Endothelial cell of umbilical vein (primary cell): ENCODE measurements at regions not wholly inside any gene's neighbourhood (a gene's known extent, or its start where the extent isn't known, plus 50 kb on each side); places are given as distances from the start of the nearest gene placed in this dataset.

Experiments used
- BruUV-seq: library from RNA; stranded (reverse); fragments of 400-500 nt; replicated peaks from 2 replicates; lab custom pipeline; 2021; lab: Mats Ljungman, UMichigan
- CTCF ChIA-PET: fragments of 300-600, 350-600 bp; sonication (Branson Sonifier 250); formaldehyde crosslinking; loops from one replicate; lab custom pipeline; 2021; ENCODE audit warnings: antibody characterized with exemption, inconsistent platforms; lab: Charles Lee
- POLR2A ChIA-PET: fragments of 300-600, 350-600 bp; sonication (Branson Sonifier 250); formaldehyde crosslinking; loops from one replicate; lab custom pipeline; 2021; ENCODE audit warnings: antibody characterized with exemption, inconsistent platforms; lab: Charles Lee
- DNase-seq: peaks from one replicate; pipeline ENCODE4 v3.0.0-alpha.2; 2011; ENCODE audit warnings: low read depth, low spot score
- FAIRE-seq: peaks from 2 replicates; lab custom pipeline; 2011; peaks lifted over from hg19 to GRCh38; lab: Jason Lieb, UNC
- H2AFZ ChIP-seq: 2 replicates; pipeline ENCODE4 v1.6.0; 2012; ENCODE audit warnings: low read depth, low read length, control low read depth, inconsistent platforms
- H3K27ac ChIP-seq: 2 replicates; pipeline ENCODE4 v1.5.1; 2011; ENCODE audit warnings: low read depth, mild to moderate bottlenecking, control low read depth, low read length, moderate library complexity; ENCODE audit not compliant: insufficient read depth
- H3K27me3 ChIP-seq, 2 experiments: 2 replicates each; pipeline versions ENCODE4 v1.6.0 to v1.6.1; 2011; ENCODE audit warnings: low read length in 2 of 2, mixed read lengths in 1 of 2; ENCODE audit not compliant: control insufficient read depth in 2 of 2, insufficient read depth in 2 of 2
- H3K36me3 ChIP-seq, 2 experiments: 2 replicates in 1 of 2; 3 replicates in 1 of 2; pipeline ENCODE4 v1.5.1; 2011; ENCODE audit warnings: low read length in 2 of 2, mild to moderate bottlenecking in 1 of 2, moderate library complexity in 1 of 2; ENCODE audit not compliant: control insufficient read depth in 2 of 2, insufficient read depth in 2 of 2; ENCODE audit errors: extremely low read depth in 1 of 2
- H3K4me1 ChIP-seq: 3 replicates; pipeline ENCODE4 v1.5.1; 2011; ENCODE audit warnings: mild to moderate bottlenecking, low read length; ENCODE audit not compliant: control insufficient read depth, insufficient read depth; ENCODE audit errors: extremely low read depth
- H3K4me2 ChIP-seq: 2 replicates; pipeline ENCODE4 v1.6.1; 2011; ENCODE audit warnings: low read length, control low read depth, mixed read lengths; ENCODE audit not compliant: insufficient read depth
- H3K4me3 ChIP-seq, 3 experiments: fragments of 200-600 bp in 1 of 3; sonication (generic), shearing (Covaris generic) in 1 of 3; replicated peaks in 1 of 3; 2 replicates each; pipeline ENCODE4 v1.5.1; 2011 to 2016; ENCODE audit warnings: control low read depth in 3 of 3, low read length in 3 of 3, mild to moderate bottlenecking in 2 of 3, inconsistent platforms in 1 of 3, low read depth in 1 of 3, moderate library complexity in 1 of 3; ENCODE audit not compliant: insufficient read depth in 1 of 3
- H3K79me2 ChIP-seq: 2 replicates; pipeline ENCODE4 v1.6.0; 2012; ENCODE audit warnings: low read length, inconsistent platforms; ENCODE audit not compliant: control insufficient read depth, insufficient read depth
- H3K9ac ChIP-seq: replicated peaks from 2 replicates; pipeline ENCODE3; 2011; ENCODE audit warnings: low read length, control low read depth; ENCODE audit not compliant: insufficient read depth; ENCODE audit errors: extremely low read depth
- H3K9me1 ChIP-seq: replicated peaks from 3 replicates; pipeline ENCODE4 v1.6.0; 2011; ENCODE audit warnings: mild to moderate bottlenecking, low read length; ENCODE audit not compliant: control insufficient read depth, insufficient read depth; ENCODE audit errors: extremely low read depth
- H3K9me3 ChIP-seq: replicated peaks from 2 replicates; pipeline ENCODE4 v1.5.1; 2012; ENCODE audit warnings: low read length, inconsistent platforms; ENCODE audit not compliant: control insufficient read depth, insufficient read depth
- H4K20me1 ChIP-seq: replicated peaks from 2 replicates; pipeline ENCODE3; 2011; ENCODE audit warnings: mild to moderate bottlenecking, low read length; ENCODE audit not compliant: control insufficient read depth, insufficient read depth; ENCODE audit errors: extremely low read depth
- EZH2 ChIP-seq: IDR thresholded peaks from 2 replicates; pipeline ENCODE4 v1.6.1; 2012; ENCODE audit warnings: borderline replicate concordance, low read depth, mild to moderate bottlenecking, moderate library complexity, low read length, inconsistent platforms; ENCODE audit not compliant: severe bottlenecking
- FOS ChIP-seq: IDR thresholded peaks from 2 replicates; pipeline ENCODE4 v1.6.1; 2011; ENCODE audit warnings: mild to moderate bottlenecking, low read length, moderate library complexity, borderline replicate concordance; ENCODE audit not compliant: insufficient read depth
- GATA2 ChIP-seq: IDR thresholded peaks from 2 replicates; pipeline ENCODE4 v1.7.0; 2011; ENCODE audit warnings: low read depth, mild to moderate bottlenecking, moderate library complexity, mixed read lengths, low read length; ENCODE audit not compliant: insufficient read length, insufficient read depth
- JUN ChIP-seq: IDR thresholded peaks from 2 replicates; pipeline ENCODE4 v1.6.1; 2011; ENCODE audit warnings: borderline replicate concordance, low read depth; ENCODE audit not compliant: insufficient read length, insufficient read depth
- MYC ChIP-seq: IDR thresholded peaks from one replicate; pipeline ENCODE4 v1.6.1; 2011; ENCODE audit warnings: mild to moderate bottlenecking, low read depth, low read length
- POLR2A ChIP-seq: IDR thresholded peaks from 2 replicates; pipeline ENCODE4 v1.6.1; 2012; ENCODE audit warnings: low read depth, mild to moderate bottlenecking, control low read depth, low read length
- POLR2AphosphoS5 ChIP-seq: IDR thresholded peaks from 2 replicates; pipeline ENCODE4 v1.6.1; 2012; ENCODE audit warnings: low read depth, mild to moderate bottlenecking, control low read depth, low read length, moderate library complexity; ENCODE audit not compliant: insufficient read depth
- dilution Hi-C: fragments of 300-500 bp; cut with MboI; formaldehyde crosslinking; loops from one replicate; pipeline ENCODE4 v1.15.0; 2019; ENCODE audit warnings: low sequenced_read_pairs; ENCODE audit not compliant: extremely low pct_ligation_motif_present
- intact Hi-C: fragments of 100-400 bp; cut with micrococcal nuclease; formaldehyde crosslinking; loops from one replicate; pipeline ENCODE4 v1.10.0; 2022
- TF ChIP-seq, protein P1 (sequence below), 2 donors: IDR thresholded peaks; 1 replicate in 1 of 2; 2 replicates in 1 of 2; pipeline ENCODE4 v1.5.1; 2011; ENCODE audit warnings: low read length in 2 of 2, mild to moderate bottlenecking in 2 of 2, moderate library complexity in 2 of 2, control low read depth in 1 of 2, inconsistent platforms in 1 of 2, low read depth in 1 of 2; ENCODE audit not compliant: insufficient read depth in 1 of 2; ENCODE audit errors: extremely low read depth in 1 of 2
- TF ChIP-seq, protein P2 (sequence below): IDR thresholded peaks from 2 replicates; pipeline ENCODE4 v1.6.1; 2011; ENCODE audit not compliant: insufficient read depth, insufficient read length

DNA sequence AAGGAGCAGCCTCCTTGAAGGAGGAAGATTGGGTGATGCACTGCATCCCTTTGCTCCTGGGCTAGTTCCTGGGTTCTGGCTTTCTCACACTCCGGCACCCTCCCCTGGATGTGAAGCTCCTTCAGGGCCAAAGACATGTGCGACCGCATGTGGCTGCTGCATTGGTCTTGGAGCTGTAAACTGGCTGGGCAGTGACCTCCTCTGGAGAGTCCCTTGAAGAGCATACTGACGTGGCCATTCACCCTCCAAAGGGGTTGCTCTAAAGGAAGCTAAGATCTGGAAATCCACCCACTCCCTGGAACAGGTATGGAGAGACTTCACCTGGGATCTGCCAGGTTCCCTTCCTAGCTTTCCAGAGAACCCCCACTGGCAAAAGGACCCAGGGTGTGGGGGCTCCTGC is 62.1 kb downstream of the TMEM17 start:
- no peak for DNase-seq
- FAIRE-seq, result no peak
- H3K79me2 ChIP-seq, result no peaks in the 10 kb centered on the region
- BruUV-seq, result no TSS peak
- no peak overlapping the region for H3K4me3 ChIP-seq
- intact Hi-C loops, result no loop called here
- ChIA-PET CTCF (interaction anchor here (1.5 to 2.6 kb wide), 4 partner anchors 9 to 450 kb away, joined by 4 to 13 read pairs (median 7); no protein-coding TSS in a partner anchor), POLR2A (no interaction called here)
- H3K27ac ChIP-seq, result no peak overlapping the region
- no peaks in the 10 kb centered on the region for H3K36me3 ChIP-seq
- H3K9me3 ChIP-seq, result no peaks in the 10 kb centered on the region
- H3K9me1 ChIP-seq, result no peaks in the 10 kb centered on the region
- H2AFZ ChIP-seq, result no peak overlapping the region
- H3K27me3 ChIP-seq, result peaks cover 12 to 13% of the 10 kb centered on the region in 2 experiments
- H3K4me1 ChIP-seq, result no peaks in the 10 kb centered on the region
- dilution Hi-C loops, result no loop called here
- H3K4me2 ChIP-seq, result no peak overlapping the region
- H4K20me1 ChIP-seq, result no peaks in the 10 kb centered on the region
- H3K9ac ChIP-seq, result no peak overlapping the region
- TF ChIP-seq JUN (no peak), POLR2A (no peak)
- TF ChIP-seq, protein P1, sequence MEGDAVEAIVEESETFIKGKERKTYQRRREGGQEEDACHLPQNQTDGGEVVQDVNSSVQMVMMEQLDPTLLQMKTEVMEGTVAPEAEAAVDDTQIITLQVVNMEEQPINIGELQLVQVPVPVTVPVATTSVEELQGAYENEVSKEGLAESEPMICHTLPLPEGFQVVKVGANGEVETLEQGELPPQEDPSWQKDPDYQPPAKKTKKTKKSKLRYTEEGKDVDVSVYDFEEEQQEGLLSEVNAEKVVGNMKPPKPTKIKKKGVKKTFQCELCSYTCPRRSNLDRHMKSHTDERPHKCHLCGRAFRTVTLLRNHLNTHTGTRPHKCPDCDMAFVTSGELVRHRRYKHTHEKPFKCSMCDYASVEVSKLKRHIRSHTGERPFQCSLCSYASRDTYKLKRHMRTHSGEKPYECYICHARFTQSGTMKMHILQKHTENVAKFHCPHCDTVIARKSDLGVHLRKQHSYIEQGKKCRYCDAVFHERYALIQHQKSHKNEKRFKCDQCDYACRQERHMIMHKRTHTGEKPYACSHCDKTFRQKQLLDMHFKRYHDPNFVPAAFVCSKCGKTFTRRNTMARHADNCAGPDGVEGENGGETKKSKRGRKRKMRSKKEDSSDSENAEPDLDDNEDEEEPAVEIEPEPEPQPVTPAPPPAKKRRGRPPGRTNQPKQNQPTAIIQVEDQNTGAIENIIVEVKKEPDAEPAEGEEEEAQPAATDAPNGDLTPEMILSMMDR (IDR thresholded peaks at IDR 0.05; ENCODE audit: extremely low read depth in 1 of 2, insufficient read depth in 1 of 2, low read depth in 1 of 2, low read length in 2 of 2), result no peak
- TF ChIP-seq, protein P2, sequence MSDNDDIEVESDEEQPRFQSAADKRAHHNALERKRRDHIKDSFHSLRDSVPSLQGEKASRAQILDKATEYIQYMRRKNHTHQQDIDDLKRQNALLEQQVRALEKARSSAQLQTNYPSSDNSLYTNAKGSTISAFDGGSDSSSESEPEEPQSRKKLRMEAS, result no peak

DNA sequence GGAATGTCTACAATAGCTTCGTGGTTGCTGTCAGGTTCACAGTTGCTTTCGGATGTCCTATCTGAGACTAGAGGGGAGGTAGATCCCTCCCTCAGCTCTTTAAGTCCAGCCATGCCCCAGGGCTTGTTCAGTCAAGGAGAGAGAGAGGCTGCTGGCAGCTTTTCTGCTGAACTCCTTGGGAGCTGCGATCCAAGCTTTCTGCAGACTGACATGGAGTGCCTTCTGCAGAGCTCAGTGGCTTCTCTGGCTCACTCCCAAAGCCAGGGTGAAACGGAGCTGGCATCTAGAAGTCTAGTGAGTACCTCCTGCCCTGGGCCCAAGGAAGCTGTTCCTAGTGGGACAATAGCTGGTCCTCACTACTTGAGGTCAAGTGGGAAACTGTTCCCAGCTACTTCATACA is 62.5 kb downstream of the TMEM17 start:
- H3K9me3 ChIP-seq, result no peaks in the 10 kb centered on the region
- no peak overlapping the region for H3K27ac ChIP-seq
- TF ChIP-seq POLR2AphosphoS5 (no peak), POLR2A (no peak), FOS (no peak), EZH2 (no peak), MYC (no peak), GATA2 (no peak), JUN (no peak)
- TF ChIP-seq, protein P2, result no peak
- TF ChIP-seq, protein P1 (IDR thresholded peaks at IDR 0.05; ENCODE audit: extremely low read depth in 1 of 2, insufficient read depth in 1 of 2, low read depth in 1 of 2, low read length in 2 of 2), result no peak
- no peaks in the 10 kb centered on the region for H3K79me2 ChIP-seq
- H3K4me2 ChIP-seq, result no peak overlapping the region
- BruUV-seq, result no TSS peak
- FAIRE-seq, result no peak
- no peaks in the 10 kb centered on the region for H3K4me1 ChIP-seq
- no peak overlapping the region for H3K4me3 ChIP-seq
- intact Hi-C loops, result no loop called here
- peaks cover 12 to 13% of the 10 kb centered on the region in 2 experiments for H3K27me3 ChIP-seq
- no peak overlapping the region for H3K9ac ChIP-seq
- POLR2A ChIA-PET, result interaction anchor here (0.5 kb wide), 1 partner anchor 269 kb away, joined by 6 read pairs; no protein-coding TSS in a partner anchor
- H4K20me1 ChIP-seq, result no peaks in the 10 kb centered on the region
- dilution Hi-C loops, result no loop called here
- CTCF ChIA-PET, result interaction anchor here (1.3 to 2.6 kb wide), 5 partner anchors 9 to 450 kb away, joined by 4 to 13 read pairs (median 6); no protein-coding TSS in a partner anchor
- no peak for DNase-seq
- no peaks in the 10 kb centered on the region for H3K9me1 ChIP-seq
- H3K36me3 ChIP-seq, result no peaks in the 10 kb centered on the region
- H2AFZ ChIP-seq, result no peak overlapping the region
